Testis (tissue), 2 donors: ENCODE measurements at regions not wholly inside any gene's neighbourhood (a gene's known extent, or its start where the extent isn't known, plus 50 kb on each side); places are given as distances from the start of the nearest gene placed in this dataset.

Source experiments
- CTCF ChIP-seq, 3 experiments: fragments of 450-650 bp in 2 of 3; fragments of 200-600 bp in 1 of 3; sonication (generic) in 1 of 3; IDR thresholded peaks; one replicate each; pipeline ENCODE4 v1.5.1; 2016 to 2019; ENCODE audit warnings: antibody characterized with exemption in 3 of 3, mild to moderate bottlenecking in 2 of 3, moderate library complexity in 1 of 3
- POLR2A ChIP-seq: fragments of 450-650 bp; IDR thresholded peaks from one replicate; pipeline ENCODE4 v1.6.1; 2017; ENCODE audit warnings: antibody characterized with exemption, mild to moderate bottlenecking, moderate library complexity

- TF ChIP-seq CTCF (IDR thresholded peaks at IDR 0.05) (no peak), POLR2A (no peak)
These were observed 51.8 kb upstream of the TRAM1L1 start for GRCh38 chr4:117137145-117137544.
